Keratinocyte (primary cell): ENCODE measurements at regions not wholly inside any gene's neighbourhood (a gene's known extent, or its start where the extent isn't known, plus 50 kb on each side); places are given as distances from the start of the nearest gene placed in this dataset.

Experiments
- DNase-seq: peaks from one replicate; pipeline ENCODE4 v3.0.0-alpha.2; 2011; ENCODE audit warnings: low read depth, missing footprints, low spot score
- FAIRE-seq: peaks from 2 replicates; lab custom pipeline; 2011; peaks lifted over from hg19 to GRCh38; lab: Jason Lieb, UNC
- H2AFZ ChIP-seq: 2 replicates; pipeline ENCODE4 v1.6.0; 2012; ENCODE audit warnings: low read length, control low read depth, inconsistent platforms; ENCODE audit not compliant: control insufficient read depth
- H3K27ac ChIP-seq: 2 replicates; pipeline ENCODE4 v1.5.1; 2011; ENCODE audit warnings: low read length; ENCODE audit not compliant: control insufficient read depth, insufficient read depth
- H3K27me3 ChIP-seq: 3 replicates; pipeline ENCODE4 v1.6.0; 2011; ENCODE audit warnings: low read length; ENCODE audit not compliant: control insufficient read depth, insufficient read depth; ENCODE audit errors: extremely low read depth
- H3K36me3 ChIP-seq, 2 experiments: 2 replicates in 1 of 2; 3 replicates in 1 of 2; pipeline ENCODE4 v1.5.1; 2011; ENCODE audit warnings: low read length in 2 of 2, mild to moderate bottlenecking in 1 of 2; ENCODE audit not compliant: control insufficient read depth in 2 of 2, insufficient read depth in 2 of 2; ENCODE audit errors: extremely low read depth in 1 of 2
- H3K4me1 ChIP-seq: 3 replicates; pipeline ENCODE4 v1.5.1; 2011; ENCODE audit warnings: low read length; ENCODE audit not compliant: control insufficient read depth, insufficient read depth; ENCODE audit errors: extremely low read depth
- H3K4me2 ChIP-seq: 3 replicates; pipeline ENCODE4 v1.6.0; 2011; ENCODE audit warnings: low read depth, low read length; ENCODE audit not compliant: control insufficient read depth, insufficient read depth; ENCODE audit errors: extremely low read depth
- H3K4me3 ChIP-seq, 3 experiments: fragments of 200-600 bp in 1 of 3; sonication (generic) in 1 of 3; 2 replicates in 2 of 3; 3 replicates in 1 of 3; pipeline ENCODE4 v1.5.1; 2011 to 2016; ENCODE audit warnings: low read length in 3 of 3, mild to moderate bottlenecking in 3 of 3, control low read depth in 2 of 3, inconsistent platforms in 1 of 3, low read depth in 1 of 3, mixed read lengths in 1 of 3, mixed run types in 1 of 3, moderate library complexity in 1 of 3; ENCODE audit not compliant: control insufficient read depth in 2 of 3, insufficient read depth in 2 of 3; ENCODE audit errors: extremely low read depth in 1 of 3
- H3K79me2 ChIP-seq: 2 replicates; pipeline ENCODE4 v1.6.0; 2012; ENCODE audit warnings: low read length; ENCODE audit not compliant: control insufficient read depth, insufficient read depth
- H3K9ac ChIP-seq: 3 replicates; pipeline ENCODE4 v1.6.0; 2011; ENCODE audit warnings: low read length; ENCODE audit not compliant: control insufficient read depth, insufficient read depth; ENCODE audit errors: extremely low read depth
- H3K9me1 ChIP-seq: 3 replicates; pipeline ENCODE4 v1.6.0; 2011; ENCODE audit warnings: low read length; ENCODE audit not compliant: control insufficient read depth, insufficient read depth; ENCODE audit errors: extremely low read depth
- H3K9me3 ChIP-seq: 2 replicates; pipeline ENCODE4 v1.5.1; 2012; ENCODE audit warnings: low read depth, low read length; ENCODE audit not compliant: control insufficient read depth
- H4K20me1 ChIP-seq: 3 replicates; pipeline ENCODE4 v1.6.0; 2011; ENCODE audit warnings: low read length; ENCODE audit not compliant: control insufficient read depth, insufficient read depth; ENCODE audit errors: extremely low read depth
- CTCF ChIP-seq, 3 experiments: IDR thresholded peaks in 1 of 3; conservative IDR thresholded peaks in 1 of 3; optimal IDR thresholded peaks in 1 of 3; 2 replicates in 2 of 3; 3 replicates in 1 of 3; pipeline versions ENCODE3 to v1.5.1; 2011; ENCODE audit warnings: low read length in 3 of 3, mild to moderate bottlenecking in 3 of 3, moderate library complexity in 2 of 3, control low read depth in 1 of 3, inconsistent platforms in 1 of 3; ENCODE audit not compliant: insufficient read depth in 2 of 3; ENCODE audit errors: extremely low read depth in 1 of 3
- EZH2 ChIP-seq: IDR thresholded peaks from one replicate; pipeline ENCODE4 v1.6.1; 2012; ENCODE audit warnings: inconsistent platforms, mild to moderate bottlenecking, low read length, moderate library complexity
- dilution Hi-C: fragments of 300-500 bp; cut with MboI; formaldehyde crosslinking; loops from one replicate; pipeline ENCODE4 v1.7.0; 2020; ENCODE audit warnings: low sequenced_read_pairs; ENCODE audit not compliant: extremely low pct_ligation_motif_present

- Histone ChIP-seq H3K9me3 (no peaks in the 10 kb centered on the region), H3K27ac (no peak overlapping the region), H3K4me3 (no peak overlapping the region), H4K20me1 (no peaks in the 10 kb centered on the region), H3K4me1 (no peaks in the 10 kb centered on the region), H2AFZ (no peak overlapping the region), H3K27me3 (no peaks in the 10 kb centered on the region), H3K4me2 (no peak overlapping the region), H3K79me2 (no peaks in the 10 kb centered on the region), H3K36me3 (no peaks in the 10 kb centered on the region), H3K9ac (no peak overlapping the region), H3K9me1 (no peaks in the 10 kb centered on the region)
- no peak for TF ChIP-seq EZH2
- TF ChIP-seq CTCF (optimal IDR thresholded peaks at IDR 0.05 in 1 of 3, IDR thresholded peaks at IDR 0.05 in 1 of 3, conservative IDR thresholded peaks at IDR 0.05 in 1 of 3; ENCODE audit: extremely low read depth in 1 of 3, insufficient read depth in 2 of 3, low read length in 3 of 3): no peak
- dilution Hi-C loops: no loop called here
- FAIRE-seq (no peak), DNase-seq (no peak)
These were observed 193.4 kb upstream of the MID1 start for GRCh38 chrX:10813761-10814160.

- no peaks in the 10 kb centered on the region for H3K36me3 ChIP-seq
- H4K20me1 ChIP-seq: no peaks in the 10 kb centered on the region
- dilution Hi-C loops: no loop called here
- no peaks in the 10 kb centered on the region for H3K9me3 ChIP-seq
- FAIRE-seq: no peak
- H2AFZ ChIP-seq: no peak overlapping the region
- no peak overlapping the region for H3K27ac ChIP-seq
- no peaks in the 10 kb centered on the region for H3K9me1 ChIP-seq
- no peaks in the 10 kb centered on the region for H3K27me3 ChIP-seq
- H3K9ac ChIP-seq: no peak overlapping the region
- TF ChIP-seq CTCF (optimal IDR thresholded peaks at IDR 0.05 in 1 of 3, IDR thresholded peaks at IDR 0.05 in 1 of 3, conservative IDR thresholded peaks at IDR 0.05 in 1 of 3; ENCODE audit: extremely low read depth in 1 of 3, insufficient read depth in 2 of 3, low read length in 3 of 3): no peak
- TF ChIP-seq EZH2: no peak
- no peaks in the 10 kb centered on the region for H3K4me1 ChIP-seq
- no peak overlapping the region for H3K4me3 ChIP-seq
- H3K4me2 ChIP-seq: no peak overlapping the region
- H3K79me2 ChIP-seq: no peaks in the 10 kb centered on the region
- DNase-seq: no peak
These were observed 198.3 kb upstream of the MID1 start for GRCh38 chrX:10818651-10819050.
